Kidney (tissue), 13 donors: ENCODE measurements at regions not wholly inside any gene's neighbourhood (a gene's known extent, or its start where the extent isn't known, plus 50 kb on each side); places are given as distances from the start of the nearest gene placed in this dataset.
"Not testable (repeated sequence)": the region's sequence is repeated elsewhere in the genome, so short reads cannot be mapped to it uniquely, and the experiment has no call there.

Experiments used
- DNase-seq, 5 donors: peaks; one replicate each; pipeline ENCODE4 v3.0.0-alpha.2; 2013 to 2020
- FAIRE-seq: peaks from 2 replicates; lab custom pipeline; 2012; peaks lifted over from hg19 to GRCh38; lab: Jason Lieb, UNC
- H3K27ac ChIP-seq, 2 donors: one replicate each; pipeline ENCODE4 v1.7.0; 2013; ENCODE audit warnings: low read depth in 2 of 2, low read length in 2 of 2, inconsistent platforms in 1 of 2
- H3K27me3 ChIP-seq: one replicate; pipeline ENCODE4 v1.7.1; 2013; ENCODE audit warnings: low read length, inconsistent platforms; ENCODE audit not compliant: control insufficient read depth, insufficient read depth
- H3K36me3 ChIP-seq, 3 donors: one replicate each; pipeline versions ENCODE4 v1.7.0 to v1.7.1; 2013; ENCODE audit warnings: low read length in 3 of 3, control low read depth in 1 of 3, inconsistent platforms in 1 of 3; ENCODE audit not compliant: insufficient read depth in 3 of 3, control insufficient read depth in 2 of 3
- H3K4me1 ChIP-seq, 3 donors: one replicate each; pipeline versions ENCODE4 v1.7.0 to v1.7.1; 2013; ENCODE audit warnings: low read length in 3 of 3, inconsistent platforms in 1 of 3, low read depth in 1 of 3; ENCODE audit not compliant: control insufficient read depth in 2 of 3, insufficient read depth in 2 of 3
- H3K4me3 ChIP-seq, 3 donors: one replicate each; pipeline versions ENCODE4 v1.7.0 to v1.8.1; 2013; ENCODE audit warnings: low read length in 3 of 3, control low read depth in 1 of 3, inconsistent platforms in 1 of 3
- H3K9ac ChIP-seq, 3 donors: one replicate each; pipeline versions ENCODE4 v1.7.0 to v1.7.1; 2013; ENCODE audit warnings: low read length in 3 of 3, control low read depth in 1 of 3, inconsistent platforms in 1 of 3
- H3K9me3 ChIP-seq, 3 donors: one replicate each; pipeline versions ENCODE4 v1.7.0 to v1.7.1; 2013; ENCODE audit warnings: low read length in 3 of 3, control low read depth in 1 of 3, inconsistent platforms in 1 of 3; ENCODE audit not compliant: control insufficient read depth in 2 of 3, insufficient read depth in 1 of 3
- CTCF ChIP-seq: IDR thresholded peaks from 3 replicates; pipeline ENCODE4 v1.5.1; 2012; ENCODE audit warnings: mild to moderate bottlenecking, moderate library complexity, borderline replicate concordance; ENCODE audit not compliant: insufficient read depth; ENCODE audit errors: extremely low read depth
- intact Hi-C: fragments of 100-400 bp; cut with DNase I; formaldehyde crosslinking; loops from one replicate; pipeline ENCODE4 v1.11.1; 2022
- donor health status: control.
- donor health status: control.
- donor health status: control.
- donor health status: control.
- donor health status: control.
- donor health status: DM: yes; HTN: yes; CAD: no.
- donor health status: Normal renal cell carcinoma (clear cell type).

- no peaks in the 10 kb centered on the region for H3K4me1 ChIP-seq
- TF ChIP-seq CTCF: no peak
- H3K36me3 ChIP-seq: no peaks in the 10 kb centered on the region
- FAIRE-seq (no peak), DNase-seq (peak in 1 of 5 donors; percentile 65)
- H3K27ac ChIP-seq: no peak overlapping the region
- no peak overlapping the region for H3K4me3 ChIP-seq
- H3K9ac ChIP-seq: no peak overlapping the region
- H3K27me3 ChIP-seq: no peaks in the 10 kb centered on the region
- intact Hi-C loops: no loop called here
- no peaks in the 10 kb centered on the region for H3K9me3 ChIP-seq
Observed at GRCh38 chr22:49685686-49686085, 142.0 kb downstream of the BRD1 start.

GRCh38 chr22:49685116-49685515, 142.6 kb downstream of the BRD1 start:
- Histone ChIP-seq H3K27ac (no peak overlapping the region), H3K4me3 (no peak overlapping the region), H3K9me3 (no peaks in the 10 kb centered on the region), H3K36me3 (no peaks in the 10 kb centered on the region), H3K27me3 (no peaks in the 10 kb centered on the region), H3K9ac (no peak overlapping the region), H3K4me1 (no peaks in the 10 kb centered on the region)
- FAIRE-seq (no peak), DNase-seq (no peak)
- no peak for TF ChIP-seq CTCF
- intact Hi-C loops: no loop called here

GRCh38 chr22:49683032-49683431, 144.6 kb downstream of the BRD1 start:
- FAIRE-seq (no peak), DNase-seq (no peak)
- Histone ChIP-seq H3K36me3 (no peaks in the 10 kb centered on the region), H3K4me1 (no peaks in the 10 kb centered on the region), H3K27ac (no peak overlapping the region), H3K9ac (no peak overlapping the region), H3K27me3 (no peaks in the 10 kb centered on the region), H3K9me3 (no peaks in the 10 kb centered on the region), H3K4me3 (no peak overlapping the region)
- intact Hi-C loops: no loop called here
- TF ChIP-seq CTCF: no peak

GRCh38 chr22:49680819-49681218, 146.9 kb downstream of the BRD1 start:
- H3K27ac ChIP-seq, H3K9me3 ChIP-seq, H3K27me3 ChIP-seq, H3K9ac ChIP-seq, H3K36me3 ChIP-seq, intact Hi-C loops, H3K4me3 ChIP-seq, FAIRE-seq, H3K4me1 ChIP-seq: not testable (repeated sequence)
- peak in 1 of 5 donors; percentile 5 for DNase-seq
